ENCODE measurements at regions not wholly inside any gene's neighbourhood (a gene's known extent, or its start where the extent isn't known, plus 50 kb on each side); places are given as distances from the start of the nearest gene placed in this dataset.

- TF ChIP-seq CTCF (IDR thresholded peaks at IDR 0.05 in 8 of 11, conservative IDR thresholded peaks at IDR 0.05 in 3 of 11) (no peak), POLR2AphosphoS5 (IDR thresholded peaks at IDR 0.05) (no peak)
These were observed 121.9 kb downstream of the KCNK1 start for GRCh38 chr1:233735847-233736246.

Data from spleen (tissue), 7 donors.